Astrocyte of the cerebellum (primary cell): ENCODE measurements at regions not wholly inside any gene's neighbourhood (a gene's known extent, or its start where the extent isn't known, plus 50 kb on each side); places are given as distances from the start of the nearest gene placed in this dataset.
"Not testable (repeated sequence)": the region's sequence is repeated elsewhere in the genome, so short reads cannot be mapped to it uniquely, and the experiment has no call there.

Source experiments
- DNase-seq: peaks from one replicate; pipeline ENCODE4 v3.0.0-alpha.2; 2011; ENCODE audit warnings: low read depth
- H3K4me3 ChIP-seq: 2 replicates; pipeline ENCODE4 v1.5.1; 2011; ENCODE audit warnings: mild to moderate bottlenecking, low read depth, low read length, moderate library complexity
- in situ Hi-C: cut with HindIII; loops from 2 replicates; pipeline ENCODE4 v1.10.0; 2017; ENCODE audit warnings: low sequenced_read_pairs
- TF ChIP-seq, protein P1 (sequence below): IDR thresholded peaks from 2 replicates; pipeline ENCODE4 v1.5.1; 2012; ENCODE audit warnings: low read length, low read depth, moderate library complexity, mild to moderate bottlenecking; ENCODE audit errors: missing control alignments

- no peak for DNase-seq
- no peak overlapping the region for H3K4me3 ChIP-seq
- TF ChIP-seq, protein P1, sequence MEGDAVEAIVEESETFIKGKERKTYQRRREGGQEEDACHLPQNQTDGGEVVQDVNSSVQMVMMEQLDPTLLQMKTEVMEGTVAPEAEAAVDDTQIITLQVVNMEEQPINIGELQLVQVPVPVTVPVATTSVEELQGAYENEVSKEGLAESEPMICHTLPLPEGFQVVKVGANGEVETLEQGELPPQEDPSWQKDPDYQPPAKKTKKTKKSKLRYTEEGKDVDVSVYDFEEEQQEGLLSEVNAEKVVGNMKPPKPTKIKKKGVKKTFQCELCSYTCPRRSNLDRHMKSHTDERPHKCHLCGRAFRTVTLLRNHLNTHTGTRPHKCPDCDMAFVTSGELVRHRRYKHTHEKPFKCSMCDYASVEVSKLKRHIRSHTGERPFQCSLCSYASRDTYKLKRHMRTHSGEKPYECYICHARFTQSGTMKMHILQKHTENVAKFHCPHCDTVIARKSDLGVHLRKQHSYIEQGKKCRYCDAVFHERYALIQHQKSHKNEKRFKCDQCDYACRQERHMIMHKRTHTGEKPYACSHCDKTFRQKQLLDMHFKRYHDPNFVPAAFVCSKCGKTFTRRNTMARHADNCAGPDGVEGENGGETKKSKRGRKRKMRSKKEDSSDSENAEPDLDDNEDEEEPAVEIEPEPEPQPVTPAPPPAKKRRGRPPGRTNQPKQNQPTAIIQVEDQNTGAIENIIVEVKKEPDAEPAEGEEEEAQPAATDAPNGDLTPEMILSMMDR, result no peak
- in situ Hi-C loops, result no loop called here
Measured at GRCh38 chr4:151576627-151577026, 167.7 kb downstream of the FHIP1A start.

DNA sequence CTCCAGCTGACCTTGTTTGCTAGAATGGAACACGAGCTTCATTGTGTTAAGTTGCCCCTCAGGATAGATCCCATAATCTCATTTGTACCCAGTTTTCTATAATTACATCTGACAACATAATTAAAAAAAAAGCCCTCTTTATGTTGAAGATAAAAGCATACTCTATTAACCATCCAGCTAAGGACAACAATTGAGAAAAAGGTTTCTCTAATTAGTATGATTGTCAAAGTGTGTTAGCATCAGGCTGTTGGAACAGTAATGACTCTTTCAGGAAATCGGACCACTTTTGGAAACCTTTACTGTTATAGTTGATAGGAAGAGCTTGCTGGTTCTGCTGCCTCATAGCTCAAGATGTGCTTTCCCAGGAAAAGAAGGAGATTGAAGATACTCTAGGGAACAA is 172.6 kb downstream of the FHIP1A start:
- in situ Hi-C loops, result no loop called here
- TF ChIP-seq, protein P1, result no peak
- no peak for DNase-seq
- no peak overlapping the region for H3K4me3 ChIP-seq

DNA sequence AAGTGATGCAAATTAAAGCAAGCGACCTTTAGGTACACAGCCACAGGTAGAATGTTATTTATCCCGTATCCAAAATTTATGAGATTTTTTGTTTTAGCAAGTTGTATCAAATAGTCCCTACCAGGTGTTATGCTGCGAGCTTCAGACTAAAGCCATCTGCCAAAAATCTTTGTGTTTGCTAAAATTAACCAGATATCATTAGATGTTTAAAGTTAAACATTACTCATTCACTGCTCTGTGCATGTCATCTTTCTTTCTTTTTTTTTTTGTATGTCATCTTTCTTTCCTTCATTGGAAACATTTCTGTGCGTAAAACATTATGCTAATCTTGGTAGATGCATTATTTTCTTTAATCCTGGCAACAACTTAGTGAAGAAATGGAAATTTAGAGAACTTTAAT is 173.1 kb downstream of the FHIP1A start:
- H3K4me3 ChIP-seq, result no peak overlapping the region
- DNase-seq, result no peak
- TF ChIP-seq, protein P1, result no peak
- in situ Hi-C loops, result no loop called here

DNA sequence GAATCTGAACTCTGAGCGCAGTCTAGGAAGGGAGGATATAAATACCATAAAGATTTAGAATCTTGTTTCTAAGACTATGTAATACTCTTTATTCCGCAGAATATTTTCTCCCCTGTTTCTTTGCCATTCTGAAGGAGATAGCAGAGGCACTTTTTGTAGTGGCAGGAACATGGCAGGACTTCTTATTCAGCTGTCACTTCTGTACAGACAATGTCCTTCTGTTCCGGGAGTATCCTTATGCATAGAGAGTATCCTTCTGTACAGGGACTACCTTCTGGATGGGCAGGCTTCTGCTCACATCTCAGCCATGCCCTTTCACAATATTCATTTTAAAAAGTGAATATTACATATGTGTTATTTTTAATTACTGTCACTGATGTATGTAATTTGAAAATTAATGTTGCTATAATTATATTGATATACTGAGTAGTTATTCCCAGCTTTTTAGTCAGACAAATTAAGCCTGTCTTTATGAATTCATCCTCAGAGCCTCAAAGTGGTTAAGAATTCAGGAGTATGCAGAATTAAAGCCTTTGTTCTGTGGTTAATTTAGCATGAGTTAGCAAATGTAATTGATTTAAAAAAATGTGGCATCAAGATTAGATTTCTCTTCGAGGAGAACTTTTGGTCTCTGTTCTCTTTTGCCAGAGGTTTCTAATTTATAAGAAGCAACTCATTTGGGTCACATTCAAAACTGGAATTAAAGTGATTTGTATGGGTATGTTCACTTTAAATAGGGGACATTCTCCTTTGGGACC is 174.4 kb downstream of the FHIP1A start:
- TF ChIP-seq, protein P1, result no peak
- no peak for DNase-seq
- H3K4me3 ChIP-seq, result no peak overlapping the region
- in situ Hi-C loops, result no loop called here

DNA sequence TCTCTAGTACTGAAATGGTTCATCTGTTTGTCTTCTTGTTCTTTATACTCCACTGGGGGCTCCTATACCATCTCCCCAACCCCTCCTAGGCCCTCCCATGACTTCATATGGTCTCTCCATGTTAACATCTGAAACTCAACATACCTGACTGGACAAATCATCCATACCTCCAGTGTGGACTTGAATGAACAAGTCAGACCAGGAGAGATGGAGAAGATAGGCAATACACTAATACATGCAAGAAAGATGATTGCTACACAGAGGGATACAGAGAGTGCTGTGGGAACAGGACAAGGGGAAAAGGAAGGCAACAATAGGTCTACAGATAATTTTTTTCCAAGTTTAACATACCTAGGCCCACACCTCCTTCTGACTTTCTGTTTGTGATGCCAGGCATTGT is 175.1 kb downstream of the FHIP1A start:
- DNase-seq, result no peak
- in situ Hi-C loops, result no loop called here
- TF ChIP-seq, protein P1, result no peak
- no peak overlapping the region for H3K4me3 ChIP-seq

DNA sequence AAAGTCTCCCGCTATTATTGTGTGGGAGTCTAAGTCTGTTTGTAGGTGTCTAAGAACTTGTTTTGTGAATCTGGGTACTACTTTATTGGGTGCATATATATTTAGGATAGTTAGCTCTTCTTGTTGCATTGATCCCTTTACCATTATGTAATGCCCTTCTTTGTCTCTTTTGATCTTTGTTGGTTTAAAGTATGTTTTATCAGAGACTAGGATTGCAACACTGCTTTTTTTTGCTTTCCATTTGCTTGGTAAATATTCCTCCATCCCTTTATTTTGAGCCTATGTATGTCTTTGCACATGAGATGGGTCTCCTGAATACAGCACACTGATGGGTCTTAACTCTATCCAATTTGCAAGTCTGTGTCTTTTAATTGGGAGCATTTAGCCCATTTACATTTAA is 165.2 kb downstream of the GATB start:
- H3K4me3 ChIP-seq, in situ Hi-C loops, DNase-seq: not testable (repeated sequence)

DNA sequence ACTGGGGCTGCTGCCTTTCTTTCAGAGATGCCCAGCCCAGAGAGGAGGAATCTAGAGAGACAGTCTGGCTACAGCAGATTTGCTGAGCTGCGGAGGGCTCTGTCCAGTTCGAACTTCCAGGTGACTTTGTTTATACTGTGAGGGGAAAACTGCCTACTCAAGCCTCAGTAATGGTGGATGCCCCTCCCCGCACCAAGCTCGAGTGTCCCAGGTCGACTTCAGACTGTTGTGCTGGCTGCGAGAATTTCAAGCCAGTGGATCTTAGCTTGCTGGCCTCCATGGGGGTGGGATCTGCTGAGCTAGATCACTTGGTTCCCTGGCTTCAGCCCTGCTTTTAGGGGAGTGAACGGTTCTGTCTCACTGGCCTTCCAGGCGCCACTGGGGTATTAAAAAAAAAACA is 163.1 kb downstream of the GATB start:
- H3K4me3 ChIP-seq, in situ Hi-C loops, DNase-seq: not testable (repeated sequence)
